ENCODE measurements at regions not wholly inside any gene's neighbourhood (a gene's known extent, or its start where the extent isn't known, plus 50 kb on each side); places are given as distances from the start of the nearest gene placed in this dataset.

GRCh38 chr6:109229536-109229935, 134.2 kb downstream of the CEP57L1 start:
- TF ChIP-seq EP300 (IDR thresholded peaks at IDR 0.05; ENCODE audit: borderline replicate concordance) (no peak), REST (IDR thresholded peaks at IDR 0.05; ENCODE audit: low read depth) (no peak), CREB1 (IDR thresholded peaks at IDR 0.05; ENCODE audit: low read depth) (no peak), RAD21 (IDR thresholded peaks at IDR 0.05; ENCODE audit: low read depth) (no peak), NFIC (IDR thresholded peaks at IDR 0.05) (no peak), CEBPB (IDR thresholded peaks at IDR 0.05) (no peak), EGR1 (IDR thresholded peaks at IDR 0.05) (no peak)
- TF ChIP-seq, protein P1, sequence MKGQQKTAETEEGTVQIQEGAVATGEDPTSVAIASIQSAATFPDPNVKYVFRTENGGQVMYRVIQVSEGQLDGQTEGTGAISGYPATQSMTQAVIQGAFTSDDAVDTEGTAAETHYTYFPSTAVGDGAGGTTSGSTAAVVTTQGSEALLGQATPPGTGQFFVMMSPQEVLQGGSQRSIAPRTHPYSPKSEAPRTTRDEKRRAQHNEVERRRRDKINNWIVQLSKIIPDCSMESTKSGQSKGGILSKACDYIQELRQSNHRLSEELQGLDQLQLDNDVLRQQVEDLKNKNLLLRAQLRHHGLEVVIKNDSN (IDR thresholded peaks at IDR 0.05), result no peak
